Gastrocnemius medialis (tissue), 4 donors: ENCODE measurements at regions not wholly inside any gene's neighbourhood (a gene's known extent, or its start where the extent isn't known, plus 50 kb on each side); places are given as distances from the start of the nearest gene placed in this dataset.

Source experiments
- ATAC-seq, 2 donors: fragments of 150-250 bp; one replicate each; pipeline ENCODE4 v1.9.1; 2016
- DNase-seq, 2 donors: peaks; one replicate each; pipeline ENCODE4 v3.0.0-alpha.2; 2019
- H3K27ac ChIP-seq, 4 donors: fragments of 200-600 bp; sonication (generic); 1 replicate in 1 of 4; 2 replicates in 3 of 4; pipeline ENCODE4 v1.5.1; 2016 to 2018; ENCODE audit warnings: mild to moderate bottlenecking in 2 of 4, moderate library complexity in 1 of 4
- H3K27me3 ChIP-seq, 3 donors: fragments of 200-600 bp; sonication (generic) in 2 of 3; 1 replicate in 1 of 3; 2 replicates in 2 of 3; pipeline versions ENCODE4 v1.5.1 to v1.6.0; 2016 to 2019; ENCODE audit warnings: mild to moderate bottlenecking in 1 of 3, moderate library complexity in 1 of 3
- H3K36me3 ChIP-seq, 2 donors: fragments of 200-600 bp; sonication (generic) in 1 of 2; one replicate each; pipeline ENCODE4 v1.5.1; 2017 to 2018
- H3K4me1 ChIP-seq, 2 donors: fragments of 200-600 bp; sonication (generic) in 1 of 2; one replicate each; pipeline ENCODE4 v1.5.1; 2016 to 2017; ENCODE audit warnings: mild to moderate bottlenecking in 2 of 2
- H3K4me3 ChIP-seq, 4 donors: fragments of 200-600 bp; sonication (generic) in 3 of 4; 1 replicate in 1 of 4; 2 replicates in 3 of 4; pipeline ENCODE4 v1.5.1; 2016 to 2019; ENCODE audit warnings: mild to moderate bottlenecking in 2 of 4
- H3K9me3 ChIP-seq, 3 donors: fragments of 200-600 bp; sonication (generic) in 2 of 3; 1 replicate in 1 of 3; 2 replicates in 2 of 3; pipeline ENCODE4 v1.5.1; 2016 to 2019
- CTCF ChIP-seq, 5 experiments: fragments of 450-650 bp in 3 of 5; fragments of 200-600 bp in 2 of 5; sonication (generic) in 2 of 5; IDR thresholded peaks in 4 of 5; conservative IDR thresholded peaks in 1 of 5; 1 replicate in 4 of 5; 2 replicates in 1 of 5; pipeline ENCODE4 v1.5.1; 2016 to 2019; ENCODE audit warnings: antibody characterized with exemption in 5 of 5, mild to moderate bottlenecking in 3 of 5, moderate library complexity in 3 of 5
- POLR2A ChIP-seq, 2 donors: fragments of 450-650 bp; IDR thresholded peaks; one replicate each; pipeline ENCODE4 v1.6.1; 2017; ENCODE audit warnings: antibody characterized with exemption in 2 of 2, mild to moderate bottlenecking in 2 of 2, moderate library complexity in 2 of 2
- in situ Hi-C, 4 donors: fragments of 200-750 bp; cut with MboI; loops; one replicate each; pipeline versions ENCODE4 v1.15.0 to v1.8.0; 2017; ENCODE audit warnings: low sequenced_read_pairs in 4 of 4
- intact Hi-C: fragments of 100-400 bp; cut with DNase I; formaldehyde crosslinking; loops from one replicate; pipeline ENCODE4 v1.15.1; 2023; ENCODE audit warnings: low total_unique reads

- H3K27ac ChIP-seq, result no peak overlapping the region
- H3K27me3 ChIP-seq, result no peaks in the 10 kb centered on the region
- ATAC-seq (no peak), DNase-seq (no peak)
- no peaks in the 10 kb centered on the region for H3K36me3 ChIP-seq
- TF ChIP-seq CTCF (IDR thresholded peaks at IDR 0.05 in 4 of 5, conservative IDR thresholded peaks at IDR 0.05 in 1 of 5) (no peak), POLR2A (IDR thresholded peaks at IDR 0.05) (no peak)
- H3K4me1 ChIP-seq, result peaks cover 13 to 18% of the 10 kb centered on the region in 2 donors
- intact Hi-C loops (no loop called here), in situ Hi-C loops (no loop called here)
- H3K9me3 ChIP-seq, result no peaks in the 10 kb centered on the region
- no peak overlapping the region for H3K4me3 ChIP-seq
These were observed 138.3 kb downstream of the KCNJ2 start for GRCh38 chr17:70307430-70308225.

DNA sequence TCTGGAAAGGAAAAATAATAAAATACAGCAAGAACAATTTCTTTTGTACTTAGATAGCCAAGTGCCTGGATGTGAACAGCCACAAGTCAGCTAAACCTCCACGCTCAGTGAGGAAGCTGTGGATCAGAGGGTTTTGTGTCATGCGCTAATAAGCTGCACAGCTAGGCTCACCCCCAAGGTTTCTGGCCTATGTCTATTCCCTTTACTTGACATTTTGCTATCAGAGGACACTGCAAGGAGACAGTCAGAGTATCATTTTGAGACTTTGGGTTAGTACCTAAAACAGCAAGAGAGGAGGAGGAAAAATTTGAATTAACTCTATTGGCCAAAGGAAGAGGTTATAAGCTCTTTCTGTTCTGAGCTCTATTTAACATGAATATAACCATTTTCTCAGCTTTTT, 139.3 kb downstream of the KCNJ2 start:
- TF ChIP-seq CTCF (IDR thresholded peaks at IDR 0.05 in 4 of 5, conservative IDR thresholded peaks at IDR 0.05 in 1 of 5), result no peak
- no peak for TF ChIP-seq POLR2A (IDR thresholded peaks at IDR 0.05)
- in situ Hi-C loops (no loop called here), intact Hi-C loops (no loop called here)
- ATAC-seq, result no peak
- no peaks in the 10 kb centered on the region for H3K27me3 ChIP-seq
- H3K27ac ChIP-seq, result peak overlapping the region in 1 of 4 donors; percentile 80
- DNase-seq, result no peak
- H3K4me1 ChIP-seq, result peaks cover 16 to 18% of the 10 kb centered on the region in 2 donors
- no peaks in the 10 kb centered on the region for H3K36me3 ChIP-seq
- H3K9me3 ChIP-seq, result no peaks in the 10 kb centered on the region
- H3K4me3 ChIP-seq, result no peak overlapping the region

DNA sequence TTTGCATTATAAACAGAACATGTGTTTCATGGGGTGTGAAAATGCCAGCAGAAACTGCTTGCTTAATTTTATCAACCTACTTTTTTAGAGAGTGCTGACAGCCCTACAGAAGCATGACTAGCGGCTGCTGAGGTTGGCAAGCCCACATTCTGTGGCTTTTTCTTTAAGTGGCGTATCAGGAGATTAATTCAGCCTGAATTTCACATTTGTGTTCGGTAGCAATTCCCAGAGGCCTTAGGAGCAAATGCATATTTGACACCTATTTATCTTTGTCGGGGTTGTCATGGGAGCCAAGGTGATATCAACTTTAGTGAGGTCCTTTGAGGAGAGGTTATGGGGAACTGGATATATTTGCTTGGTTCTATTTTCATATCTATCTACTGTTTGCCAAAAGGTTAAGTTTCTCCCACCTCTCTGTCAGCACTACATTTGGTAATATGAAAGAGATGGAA, 140.9 kb downstream of the KCNJ2 start:
- no peak for TF ChIP-seq POLR2A (IDR thresholded peaks at IDR 0.05)
- TF ChIP-seq CTCF (IDR thresholded peaks at IDR 0.05 in 4 of 5, conservative IDR thresholded peaks at IDR 0.05 in 1 of 5), result no peak
- Histone ChIP-seq H3K36me3 (no peaks in the 10 kb centered on the region), H3K4me1 (peaks cover 16 to 22% of the 10 kb centered on the region in 2 donors), H3K27ac (peak overlapping the region; percentile 48 to 80 (median 66)), H3K4me3 (peak overlapping the region in 3 of 4 donors; percentile 13 to 35 (median 23)), H3K27me3 (no peaks in the 10 kb centered on the region), H3K9me3 (no peaks in the 10 kb centered on the region)
- intact Hi-C loops (loop anchor here (10.0 kb wide), 1 partner anchor 145 kb away; the partner anchor contains the start of gene KCNJ2), in situ Hi-C loops (no loop called here)
- DNase-seq, result no peak
- peak; percentile 91 to 95 for ATAC-seq

GRCh38 chr17:70313086-70313852, 143.9 kb downstream of the KCNJ2 start:
- no peak for ATAC-seq
- Histone ChIP-seq H3K9me3 (no peaks in the 10 kb centered on the region), H3K27ac (no peak overlapping the region), H3K27me3 (no peaks in the 10 kb centered on the region), H3K36me3 (no peaks in the 10 kb centered on the region), H3K4me1 (peaks cover 25 to 30% of the 10 kb centered on the region in 2 donors), H3K4me3 (no peak overlapping the region)
- intact Hi-C loops (loop anchor here (10.0 kb wide), 1 partner anchor 148 kb away; the partner anchor contains the start of gene KCNJ2), in situ Hi-C loops (no loop called here)
- TF ChIP-seq CTCF (IDR thresholded peaks at IDR 0.05 in 4 of 5, conservative IDR thresholded peaks at IDR 0.05 in 1 of 5) (no peak), POLR2A (IDR thresholded peaks at IDR 0.05) (no peak)
- DNase-seq, result no peak
